HepG2 (cell line): ENCODE measurements at regions not wholly inside any gene's neighbourhood (a gene's known extent, or its start where the extent isn't known, plus 50 kb on each side); places are given as distances from the start of the nearest gene placed in this dataset.

Experiments used
- DPF2 ChIP-seq: sonication (generic); formaldehyde crosslinking; IDR thresholded peaks from 2 replicates; pipeline ENCODE4 v1.4.0; 2020; ENCODE audit warnings: mild to moderate bottlenecking, low read depth, missing genetic modification reagents, borderline replicate concordance
- DR1 ChIP-seq: sonication (generic); formaldehyde crosslinking; IDR thresholded peaks from 2 replicates; pipeline ENCODE4 v1.8.0; 2021; ENCODE audit warnings: mild to moderate bottlenecking, missing genetic modification reagents, inconsistent platforms
- ELF1 ChIP-seq: sonication (generic); formaldehyde crosslinking; IDR thresholded peaks from 2 replicates; pipeline ENCODE4 v1.4.0; 2020; ENCODE audit warnings: missing genetic modification reagents
- HCFC1 ChIP-seq: fragments of 150-350 bp; IDR thresholded peaks from 2 replicates; pipeline ENCODE4 v1.6.1; 2014; ENCODE audit warnings: low read depth, low read length
- HIVEP1 ChIP-seq: sonication (generic); formaldehyde crosslinking; IDR thresholded peaks from 2 replicates; pipeline ENCODE4 v1.4.0; 2020; ENCODE audit warnings: mild to moderate bottlenecking, missing genetic modification reagents
- JUNB ChIP-seq: sonication (generic); formaldehyde crosslinking; IDR thresholded peaks from 2 replicates; pipeline ENCODE4 v1.8.0; 2022; ENCODE audit warnings: missing genetic modification reagents, mild to moderate bottlenecking, borderline replicate concordance
- KDM1A ChIP-seq: IDR thresholded peaks from 2 replicates; pipeline ENCODE4 v1.6.1; 2016; ENCODE audit warnings: missing compliant biosample characterization
- KLF13 ChIP-seq: sonication (generic); formaldehyde crosslinking; IDR thresholded peaks from 2 replicates; pipeline ENCODE4 v1.4.0; 2020; ENCODE audit warnings: mild to moderate bottlenecking, missing genetic modification reagents
- POLR2A ChIP-seq, 2 experiments: IDR thresholded peaks; 2 replicates each; pipeline ENCODE4 v1.6.1; 2011; ENCODE audit warnings: low read depth in 2 of 2, low read length in 2 of 2, mild to moderate bottlenecking in 1 of 2, moderate library complexity in 1 of 2; ENCODE audit not compliant: insufficient read depth in 1 of 2
- TCF7 ChIP-seq: sonication (generic); IDR thresholded peaks from 2 replicates; pipeline ENCODE4 v1.6.1; 2016; ENCODE audit warnings: antibody characterized with exemption, low read depth
- ZNF460 ChIP-seq: sonication (generic); formaldehyde crosslinking; IDR thresholded peaks from 2 replicates; pipeline ENCODE4 v1.5.1; 2020; ENCODE audit warnings: missing genetic modification reagents, mild to moderate bottlenecking, borderline replicate concordance
- ZNF563 ChIP-seq: sonication (generic); formaldehyde crosslinking; IDR thresholded peaks from 2 replicates; pipeline ENCODE4 v1.8.0; 2022; ENCODE audit warnings: mild to moderate bottlenecking, moderate library complexity, missing genetic modification reagents
- TF ChIP-seq, protein P1 (sequence below): sonication (generic); formaldehyde crosslinking; IDR thresholded peaks from 2 replicates; pipeline ENCODE4 v1.5.0; 2020; ENCODE audit warnings: mild to moderate bottlenecking, missing genetic modification reagents, moderate library complexity

GRCh38 chr13:84934911-84935310 lies 864.3 kb downstream of the SLITRK6 start:
- no peak for TF ChIP-seq DR1 (CRISPR knock-in tag)
- no peak for TF ChIP-seq ZNF460 (CRISPR knock-in tag)
- no peak for TF ChIP-seq ZNF563 (CRISPR knock-in tag)
- no peak for TF ChIP-seq HIVEP1 (CRISPR knock-in tag)
- TF ChIP-seq TCF7: no peak
- TF ChIP-seq HCFC1: no peak
- no peak for TF ChIP-seq JUNB (CRISPR knock-in tag)
- TF ChIP-seq ELF1: no peak
- TF ChIP-seq, protein P1, sequence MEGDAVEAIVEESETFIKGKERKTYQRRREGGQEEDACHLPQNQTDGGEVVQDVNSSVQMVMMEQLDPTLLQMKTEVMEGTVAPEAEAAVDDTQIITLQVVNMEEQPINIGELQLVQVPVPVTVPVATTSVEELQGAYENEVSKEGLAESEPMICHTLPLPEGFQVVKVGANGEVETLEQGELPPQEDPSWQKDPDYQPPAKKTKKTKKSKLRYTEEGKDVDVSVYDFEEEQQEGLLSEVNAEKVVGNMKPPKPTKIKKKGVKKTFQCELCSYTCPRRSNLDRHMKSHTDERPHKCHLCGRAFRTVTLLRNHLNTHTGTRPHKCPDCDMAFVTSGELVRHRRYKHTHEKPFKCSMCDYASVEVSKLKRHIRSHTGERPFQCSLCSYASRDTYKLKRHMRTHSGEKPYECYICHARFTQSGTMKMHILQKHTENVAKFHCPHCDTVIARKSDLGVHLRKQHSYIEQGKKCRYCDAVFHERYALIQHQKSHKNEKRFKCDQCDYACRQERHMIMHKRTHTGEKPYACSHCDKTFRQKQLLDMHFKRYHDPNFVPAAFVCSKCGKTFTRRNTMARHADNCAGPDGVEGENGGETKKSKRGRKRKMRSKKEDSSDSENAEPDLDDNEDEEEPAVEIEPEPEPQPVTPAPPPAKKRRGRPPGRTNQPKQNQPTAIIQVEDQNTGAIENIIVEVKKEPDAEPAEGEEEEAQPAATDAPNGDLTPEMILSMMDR: no peak
- TF ChIP-seq POLR2A (IDR thresholded peaks at IDR 0.05; ENCODE audit: insufficient read depth in 1 of 2, low read depth in 2 of 2, low read length in 2 of 2): no peak
- no peak for TF ChIP-seq DPF2 (CRISPR knock-in tag)
- no peak for TF ChIP-seq KDM1A (CRISPR knock-in tag)
- no peak for TF ChIP-seq KLF13 (CRISPR knock-in tag)
